Vagina (tissue), 2 donors: ENCODE measurements at regions not wholly inside any gene's neighbourhood (a gene's known extent, or its start where the extent isn't known, plus 50 kb on each side); places are given as distances from the start of the nearest gene placed in this dataset.

Experiments
- DNase-seq, 2 donors: peaks; one replicate each; pipeline ENCODE4 v3.0.0-alpha.2; 2017; ENCODE audit errors: extremely low spot score in 2 of 2
- H3K27ac ChIP-seq: fragments of 200-600 bp; sonication (generic); one replicate; pipeline ENCODE4 v1.5.1; 2019
- H3K27me3 ChIP-seq: fragments of 200-600 bp; sonication (generic); one replicate; pipeline ENCODE4 v1.5.1; 2019
- H3K36me3 ChIP-seq, 2 donors: fragments of 200-600 bp; sonication (generic); one replicate each; pipeline ENCODE4 v1.5.1; 2017 to 2019
- H3K4me1 ChIP-seq: fragments of 200-600 bp; sonication (generic); one replicate; pipeline ENCODE4 v1.5.1; 2019
- H3K4me3 ChIP-seq, 2 donors: fragments of 200-600 bp; sonication (generic); 1 replicate in 1 of 2; 2 replicates in 1 of 2; pipeline ENCODE4 v1.5.1; 2016 to 2019
- H3K9me3 ChIP-seq: fragments of 200-600 bp; sonication (generic); one replicate; pipeline ENCODE4 v1.5.1; 2019
- POLR2A ChIP-seq, 2 donors: fragments of 450-650 bp; IDR thresholded peaks; one replicate each; pipeline ENCODE4 v1.6.1; 2017; ENCODE audit warnings: antibody characterized with exemption in 2 of 2, mild to moderate bottlenecking in 2 of 2, moderate library complexity in 2 of 2
- POLR2AphosphoS5 ChIP-seq, 2 donors: sonication (generic); formaldehyde crosslinking; IDR thresholded peaks; one replicate each; pipeline ENCODE4 v1.9.0; 2017; ENCODE audit warnings: antibody characterized with exemption in 2 of 2, mild to moderate bottlenecking in 2 of 2, low read depth in 1 of 2; ENCODE audit not compliant: insufficient read depth in 1 of 2
- intact Hi-C: fragments of 100-400 bp; cut with DNase I; formaldehyde crosslinking; loops from one replicate; pipeline ENCODE4 v1.15.1; 2023
- TF ChIP-seq, protein P1 (sequence below), 3 experiments: fragments of 450-650 bp in 2 of 3; fragments of 200-600 bp in 1 of 3; sonication (generic) in 1 of 3; IDR thresholded peaks; one replicate each; pipeline ENCODE4 v1.5.1; 2017 to 2019; ENCODE audit warnings: antibody characterized with exemption in 3 of 3, mild to moderate bottlenecking in 2 of 3, moderate library complexity in 2 of 3

DNA sequence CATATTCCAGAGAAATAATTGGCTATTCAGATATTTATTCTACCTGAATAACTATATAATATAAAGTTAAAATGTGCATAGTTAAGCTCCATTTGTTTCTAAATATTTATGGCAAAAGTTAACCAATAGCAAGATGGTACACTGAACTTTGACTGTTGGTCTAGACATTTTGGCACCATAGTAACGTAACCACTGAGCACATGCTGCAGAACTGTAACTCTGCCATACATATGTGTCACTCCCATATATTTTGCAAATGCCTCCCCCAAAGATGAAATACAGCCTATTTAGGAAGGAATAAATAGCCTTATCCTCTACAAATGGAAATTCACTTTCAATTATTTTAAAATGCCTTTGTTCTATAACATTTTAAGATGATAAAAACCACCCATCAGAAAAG, 424.9 kb downstream of the CENPC start:
- no peak overlapping the region for H3K4me3 ChIP-seq
- H3K27me3 ChIP-seq = no peaks in the 10 kb centered on the region
- H3K36me3 ChIP-seq = no peaks in the 10 kb centered on the region
- no peak for TF ChIP-seq POLR2AphosphoS5 (IDR thresholded peaks at IDR 0.05; ENCODE audit: insufficient read depth in 1 of 2, low read depth in 1 of 2)
- TF ChIP-seq, protein P1, sequence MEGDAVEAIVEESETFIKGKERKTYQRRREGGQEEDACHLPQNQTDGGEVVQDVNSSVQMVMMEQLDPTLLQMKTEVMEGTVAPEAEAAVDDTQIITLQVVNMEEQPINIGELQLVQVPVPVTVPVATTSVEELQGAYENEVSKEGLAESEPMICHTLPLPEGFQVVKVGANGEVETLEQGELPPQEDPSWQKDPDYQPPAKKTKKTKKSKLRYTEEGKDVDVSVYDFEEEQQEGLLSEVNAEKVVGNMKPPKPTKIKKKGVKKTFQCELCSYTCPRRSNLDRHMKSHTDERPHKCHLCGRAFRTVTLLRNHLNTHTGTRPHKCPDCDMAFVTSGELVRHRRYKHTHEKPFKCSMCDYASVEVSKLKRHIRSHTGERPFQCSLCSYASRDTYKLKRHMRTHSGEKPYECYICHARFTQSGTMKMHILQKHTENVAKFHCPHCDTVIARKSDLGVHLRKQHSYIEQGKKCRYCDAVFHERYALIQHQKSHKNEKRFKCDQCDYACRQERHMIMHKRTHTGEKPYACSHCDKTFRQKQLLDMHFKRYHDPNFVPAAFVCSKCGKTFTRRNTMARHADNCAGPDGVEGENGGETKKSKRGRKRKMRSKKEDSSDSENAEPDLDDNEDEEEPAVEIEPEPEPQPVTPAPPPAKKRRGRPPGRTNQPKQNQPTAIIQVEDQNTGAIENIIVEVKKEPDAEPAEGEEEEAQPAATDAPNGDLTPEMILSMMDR (IDR thresholded peaks at IDR 0.05) = no peak
- no peak for TF ChIP-seq POLR2A (IDR thresholded peaks at IDR 0.05)
- H3K27ac ChIP-seq = no peak overlapping the region
- H3K4me1 ChIP-seq = no peaks in the 10 kb centered on the region
- no peaks in the 10 kb centered on the region for H3K9me3 ChIP-seq
- no peak for DNase-seq
- intact Hi-C loops = no loop called here

DNA sequence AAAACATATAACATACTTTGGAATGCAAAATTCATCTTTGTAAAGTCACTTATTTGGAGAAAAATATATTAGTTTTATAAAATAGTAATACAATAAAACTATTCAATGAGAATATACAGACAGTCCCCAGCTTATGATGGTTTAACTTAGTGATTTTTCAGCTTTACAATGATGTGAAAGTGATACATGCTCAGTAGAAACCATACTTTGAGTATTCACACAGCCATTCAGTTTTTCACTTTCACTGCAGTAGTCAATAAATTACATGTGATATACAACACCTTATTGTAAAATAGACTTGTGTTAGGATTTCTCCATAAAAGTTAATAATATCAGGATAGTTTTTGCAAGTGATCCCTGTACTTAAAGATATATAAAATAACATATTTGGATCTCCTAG, 436.0 kb downstream of the CENPC start:
- Histone ChIP-seq H3K4me3 (no peak overlapping the region), H3K27me3 (no peaks in the 10 kb centered on the region), H3K9me3 (no peaks in the 10 kb centered on the region), H3K4me1 (no peaks in the 10 kb centered on the region), H3K36me3 (no peaks in the 10 kb centered on the region), H3K27ac (no peak overlapping the region)
- TF ChIP-seq, protein P1 (IDR thresholded peaks at IDR 0.05) = no peak
- TF ChIP-seq POLR2A (IDR thresholded peaks at IDR 0.05) = no peak
- TF ChIP-seq POLR2AphosphoS5 (IDR thresholded peaks at IDR 0.05; ENCODE audit: insufficient read depth in 1 of 2, low read depth in 1 of 2) = no peak
- DNase-seq = no peak
- intact Hi-C loops = no loop called here

DNA sequence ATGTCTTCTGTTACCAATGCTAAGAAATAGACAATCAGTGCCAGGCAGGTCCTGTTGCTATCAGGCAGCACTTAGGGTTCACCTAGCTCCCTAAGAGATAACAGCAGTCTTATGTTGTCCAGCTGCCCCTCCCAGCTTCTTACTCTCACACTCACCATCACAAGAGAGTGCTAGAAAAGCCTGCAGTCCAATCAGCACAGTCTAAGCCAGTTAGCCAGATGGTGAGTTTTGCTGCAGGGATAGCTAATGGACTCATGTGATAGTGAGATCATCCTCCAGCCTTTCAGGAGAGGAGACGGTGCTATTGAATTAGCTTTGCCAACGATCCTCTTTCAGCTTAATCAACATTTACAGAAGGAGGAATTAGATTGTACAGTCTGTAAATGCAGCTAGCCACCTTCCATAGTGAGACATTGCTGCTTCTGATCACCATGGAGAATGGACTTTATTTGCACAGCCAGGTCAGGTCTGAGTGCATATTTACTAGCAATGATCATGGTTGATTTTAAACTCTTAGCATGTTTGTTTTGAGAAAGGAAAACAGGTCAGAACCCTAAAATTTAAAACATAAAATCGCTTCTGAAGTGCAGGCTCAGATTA, 438.3 kb downstream of the CENPC start:
- H3K9me3 ChIP-seq = no peaks in the 10 kb centered on the region
- H3K27me3 ChIP-seq = no peaks in the 10 kb centered on the region
- intact Hi-C loops = no loop called here
- no peak overlapping the region for H3K4me3 ChIP-seq
- DNase-seq = no peak
- H3K36me3 ChIP-seq = no peaks in the 10 kb centered on the region
- no peak overlapping the region for H3K27ac ChIP-seq
- TF ChIP-seq POLR2A (IDR thresholded peaks at IDR 0.05) = no peak
- TF ChIP-seq, protein P1 (IDR thresholded peaks at IDR 0.05) = no peak
- no peaks in the 10 kb centered on the region for H3K4me1 ChIP-seq

DNA sequence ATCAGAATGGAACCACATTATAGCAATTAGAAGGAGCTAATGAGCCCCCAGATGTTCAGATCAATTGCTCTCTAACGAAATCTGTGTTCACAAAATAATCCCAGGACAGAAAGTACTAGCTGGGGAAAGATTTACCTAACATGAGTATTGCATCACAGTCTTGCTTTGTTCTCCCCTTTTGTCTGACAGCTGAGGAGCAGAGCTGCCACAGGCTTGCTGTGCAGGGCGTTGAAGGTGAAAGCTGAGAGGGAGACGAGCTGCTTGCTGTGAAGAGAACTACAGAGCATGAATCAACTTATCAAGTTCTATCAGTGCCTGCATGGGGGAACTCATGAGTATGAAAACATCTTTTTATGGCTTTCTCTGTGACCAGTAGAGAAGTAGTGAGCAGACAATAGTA, 441.2 kb downstream of the CENPC start:
- no peak for TF ChIP-seq POLR2AphosphoS5 (IDR thresholded peaks at IDR 0.05; ENCODE audit: insufficient read depth in 1 of 2, low read depth in 1 of 2)
- TF ChIP-seq, protein P1 (IDR thresholded peaks at IDR 0.05) = no peak
- TF ChIP-seq POLR2A (IDR thresholded peaks at IDR 0.05) = no peak
- DNase-seq = no peak
- Histone ChIP-seq H3K9me3 (no peaks in the 10 kb centered on the region), H3K4me3 (no peak overlapping the region), H3K27me3 (no peaks in the 10 kb centered on the region), H3K27ac (no peak overlapping the region), H3K4me1 (no peaks in the 10 kb centered on the region), H3K36me3 (no peaks in the 10 kb centered on the region)
- intact Hi-C loops = no loop called here

DNA sequence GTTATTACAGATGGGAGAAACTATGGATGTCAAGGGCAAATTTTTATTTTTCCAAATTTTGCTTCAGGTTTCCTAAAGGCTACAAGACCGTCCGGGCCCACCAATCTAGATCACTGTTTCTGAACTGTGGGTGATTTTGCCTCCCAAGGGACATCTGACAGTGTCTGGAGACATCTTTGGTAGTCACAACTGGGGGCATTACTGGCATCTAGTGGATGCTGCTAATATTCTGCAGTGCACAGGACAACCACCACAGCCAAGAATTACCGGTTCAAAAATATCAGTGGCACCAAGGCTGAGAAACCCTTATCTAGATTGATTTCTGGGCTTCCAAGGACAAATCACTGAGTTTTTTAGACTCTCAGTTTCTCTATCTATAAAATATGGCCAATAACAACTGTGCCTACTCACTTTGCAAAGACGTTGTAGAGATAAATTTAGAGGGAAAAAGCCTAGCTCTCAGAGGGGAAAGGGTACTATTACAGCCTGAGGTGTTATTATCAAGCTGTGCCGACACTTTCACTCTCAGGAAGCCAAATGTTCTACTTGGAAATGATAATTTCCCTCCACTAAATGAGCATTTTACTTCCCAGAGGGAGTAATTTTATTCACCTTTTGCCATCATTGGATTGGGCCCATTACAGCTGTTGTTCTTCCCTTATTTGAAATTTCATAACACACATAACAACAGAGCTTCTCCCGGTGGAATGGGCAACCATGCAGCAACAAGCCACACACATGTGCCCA, 442.1 kb downstream of the CENPC start:
- no peak for DNase-seq
- H3K9me3 ChIP-seq = no peaks in the 10 kb centered on the region
- H3K4me1 ChIP-seq = no peaks in the 10 kb centered on the region
- no peaks in the 10 kb centered on the region for H3K27me3 ChIP-seq
- TF ChIP-seq POLR2AphosphoS5 (IDR thresholded peaks at IDR 0.05; ENCODE audit: insufficient read depth in 1 of 2, low read depth in 1 of 2) = no peak
- TF ChIP-seq, protein P1 (IDR thresholded peaks at IDR 0.05) = no peak
- no peak for TF ChIP-seq POLR2A (IDR thresholded peaks at IDR 0.05)
- intact Hi-C loops = no loop called here
- no peak overlapping the region for H3K27ac ChIP-seq
- no peaks in the 10 kb centered on the region for H3K36me3 ChIP-seq
- no peak overlapping the region for H3K4me3 ChIP-seq
